AG08395 (cell line): ENCODE measurements at regions not wholly inside any gene's neighbourhood (a gene's known extent, or its start where the extent isn't known, plus 50 kb on each side); places are given as distances from the start of the nearest gene placed in this dataset.

ENCODE experiments used
- DNase-seq: peaks from one replicate; pipeline ENCODE4 v3.0.0; 2012; ENCODE audit warnings: mixed read lengths, low spot score

- DNase-seq, result no peak
Measured at GRCh38 chr12:113658006-113658655, 186.5 kb upstream of the LHX5 start.

GRCh38 chr12:113655919-113656318, 184.2 kb upstream of the LHX5 start:
- DNase-seq, result no peak

- no peak for DNase-seq
Measured at GRCh38 chr12:113655479-113655878, 183.8 kb upstream of the LHX5 start.

GRCh38 chr12:113651662-113652061, 180.0 kb upstream of the LHX5 start:
- no peak for DNase-seq

GRCh38 chr12:113650476-113650875, 178.8 kb upstream of the LHX5 start:
- DNase-seq, result no peak

GRCh38 chr12:113649256-113649830, 177.7 kb upstream of the LHX5 start:
- no peak for DNase-seq

- DNase-seq, result no peak
Measured at GRCh38 chr12:113647048-113647447, 175.4 kb upstream of the LHX5 start.

- no peak for DNase-seq
Measured at GRCh38 chr12:113645603-113646002, 173.9 kb upstream of the LHX5 start.

- DNase-seq, result no peak
Measured at GRCh38 chr12:113645183-113645582, 173.5 kb upstream of the LHX5 start.

GRCh38 chr12:113643177-113643974, 171.7 kb upstream of the LHX5 start:
- no peak for DNase-seq

GRCh38 chr12:113642672-113643071, 171.0 kb upstream of the LHX5 start:
- no peak for DNase-seq

- no peak for DNase-seq
Measured at GRCh38 chr12:113642216-113642615, 170.5 kb upstream of the LHX5 start.

GRCh38 chr12:113641426-113642030, 169.9 kb upstream of the LHX5 start:
- no peak for DNase-seq

GRCh38 chr12:113640837-113641236, 169.2 kb upstream of the LHX5 start:
- no peak for DNase-seq

- DNase-seq, result no peak
Measured at GRCh38 chr12:113639474-113639873, 167.8 kb upstream of the LHX5 start.

GRCh38 chr12:113638460-113638775, 166.7 kb upstream of the LHX5 start:
- DNase-seq, result no peak

GRCh38 chr12:113634982-113635381, 163.3 kb upstream of the LHX5 start:
- DNase-seq, result no peak

GRCh38 chr12:113634474-113634873, 162.8 kb upstream of the LHX5 start:
- DNase-seq, result no peak

- no peak for DNase-seq
Measured at GRCh38 chr12:113633678-113634332, 162.1 kb upstream of the LHX5 start.

- DNase-seq, result no peak
Measured at GRCh38 chr12:113630625-113631024, 159.0 kb upstream of the LHX5 start.

- DNase-seq, result no peak
Measured at GRCh38 chr12:113625499-113625898, 153.8 kb upstream of the LHX5 start.

GRCh38 chr12:113622410-113622809, 150.7 kb upstream of the LHX5 start:
- no peak for DNase-seq
